Prostate gland (tissue), 2 donors: ENCODE measurements at regions not wholly inside any gene's neighbourhood (a gene's known extent, or its start where the extent isn't known, plus 50 kb on each side); places are given as distances from the start of the nearest gene placed in this dataset.

Experiments used
- CTCF ChIP-seq, 4 experiments: fragments of 200-600 bp in 2 of 4; fragments of 450-650 bp in 2 of 4; sonication (generic) in 2 of 4; IDR thresholded peaks; 1 replicate in 3 of 4; 2 replicates in 1 of 4; pipeline ENCODE4 v1.5.1; 2016 to 2019; ENCODE audit warnings: antibody characterized with exemption in 4 of 4, mild to moderate bottlenecking in 2 of 4, moderate library complexity in 2 of 4
- POLR2A ChIP-seq: fragments of 450-650 bp; IDR thresholded peaks from one replicate; pipeline ENCODE4 v1.6.1; 2016; ENCODE audit warnings: antibody characterized with exemption, mild to moderate bottlenecking
- POLR2AphosphoS5 ChIP-seq: sonication (generic); formaldehyde crosslinking; IDR thresholded peaks from one replicate; pipeline ENCODE4 v1.6.1; 2017; ENCODE audit warnings: antibody characterized with exemption

- TF ChIP-seq POLR2AphosphoS5 (no peak), CTCF (IDR thresholded peaks at IDR 0.05) (no peak), POLR2A (no peak)
Observed at GRCh38 chr10:128314686-128315085, 188.5 kb upstream of the MKI67 start.
